HG02970 (cell line): ENCODE measurements at regions not wholly inside any gene's neighbourhood (a gene's known extent, or its start where the extent isn't known, plus 50 kb on each side); places are given as distances from the start of the nearest gene placed in this dataset.

Experiments used
- ATAC-seq: cut with Tn5 transposase; IDR thresholded peaks from one replicate; pipeline ENCODE4 v1.9.1; 2021; ENCODE audit warnings: mild to moderate bottlenecking, moderate library complexity, moderate number of reproducible peaks; ENCODE audit not compliant: unreplicated experiment, low FRiP score

DNA sequence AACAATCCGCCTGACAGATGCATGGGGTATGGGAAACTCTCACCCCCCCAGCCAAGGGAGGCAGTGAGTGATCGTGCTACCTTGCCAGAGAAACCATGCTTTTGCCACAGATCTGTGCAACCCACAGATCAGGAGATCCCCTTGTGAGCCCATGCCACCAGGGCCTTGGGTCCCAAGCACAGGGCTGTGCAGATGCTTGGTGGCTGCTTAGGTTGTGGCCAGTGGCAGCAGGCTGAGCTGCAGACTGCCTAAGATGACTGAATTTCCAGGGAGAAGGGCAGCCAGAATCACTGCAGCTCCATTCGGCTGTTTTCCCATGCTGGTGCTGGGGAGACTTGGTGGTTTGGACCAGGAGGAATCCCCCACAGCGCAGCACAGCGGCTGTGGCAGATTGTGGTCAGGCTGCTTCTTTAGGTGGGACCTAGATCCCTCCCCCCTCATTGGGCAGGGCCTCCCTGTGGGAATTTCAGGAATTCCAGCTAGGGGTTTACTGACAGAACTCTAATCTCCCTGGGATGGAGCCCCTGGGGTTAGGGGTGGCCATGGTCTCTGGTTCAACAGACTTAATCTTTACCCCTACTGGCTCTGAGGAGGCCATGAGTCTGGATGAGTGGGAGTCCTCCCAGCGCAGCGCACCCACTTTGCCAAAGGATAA lies 264.6 kb upstream of the DAAM1 start:
- ATAC-seq: no peak

DNA sequence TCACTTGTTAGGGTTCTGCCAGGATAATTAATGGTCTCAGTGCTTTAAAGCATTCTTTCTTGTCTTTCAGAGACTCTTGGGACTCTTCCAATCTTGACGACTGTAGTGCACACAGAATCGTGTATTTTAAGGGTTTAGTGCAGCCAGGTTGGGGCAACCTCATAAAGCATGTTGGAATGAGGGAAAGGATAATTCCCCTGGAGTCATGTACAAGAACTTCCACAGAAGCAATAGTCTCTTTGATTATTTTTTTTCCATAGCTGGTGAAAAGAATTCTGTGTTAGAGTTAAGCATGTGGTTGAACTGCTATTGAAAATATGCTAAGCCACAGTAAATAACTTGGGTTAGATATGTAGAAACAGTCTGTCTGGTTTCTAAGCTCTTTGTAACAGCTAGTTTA lies 246.8 kb upstream of the DAAM1 start:
- ATAC-seq: no peak

DNA sequence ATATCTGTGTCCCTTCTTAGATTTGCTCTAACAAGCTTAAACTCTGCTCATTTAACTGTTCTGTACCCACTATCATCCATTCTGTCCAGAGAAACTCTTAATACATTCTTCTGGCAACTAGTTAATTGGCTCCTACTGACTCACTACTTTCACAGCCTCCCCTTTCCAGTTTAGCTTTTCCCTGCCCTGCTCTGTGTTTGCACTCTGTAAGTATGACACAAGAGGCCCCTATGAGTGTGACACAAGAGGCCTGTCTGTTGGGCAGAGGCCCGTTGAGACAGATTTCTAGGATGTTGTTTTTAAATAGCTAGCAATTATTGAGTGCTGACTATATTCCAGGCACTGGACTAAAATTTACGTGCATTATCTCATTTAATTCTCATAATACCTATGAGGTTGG lies 246.0 kb upstream of the DAAM1 start:
- ATAC-seq: no peak

DNA sequence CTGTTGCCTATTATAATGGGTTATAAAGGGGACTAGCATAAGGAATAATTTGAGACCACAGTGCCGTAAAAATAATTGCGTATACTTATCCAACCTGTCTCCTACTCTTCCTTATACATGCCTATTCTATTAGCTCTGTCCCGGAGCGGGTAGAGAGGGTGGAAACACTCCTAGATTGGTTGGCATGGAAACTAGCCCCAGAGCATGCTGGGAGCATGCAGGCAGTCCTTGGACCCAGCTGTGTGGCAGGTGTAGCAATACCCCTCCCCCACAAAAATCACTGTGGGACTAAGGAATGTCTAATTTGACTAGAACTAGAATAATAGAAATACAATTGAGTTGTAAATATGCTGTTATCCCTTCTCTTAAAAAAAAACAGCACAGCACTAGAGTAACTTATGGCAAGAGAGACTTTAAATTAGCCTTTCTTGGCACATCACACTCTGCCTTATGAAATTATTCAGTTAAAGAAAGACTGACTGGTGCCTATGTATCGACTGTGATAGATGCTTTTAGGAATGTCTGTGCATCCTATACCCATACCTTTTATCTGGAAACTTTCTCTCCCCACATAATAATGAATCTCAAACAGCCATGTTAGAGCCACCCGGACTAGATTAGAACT lies 244.0 kb upstream of the DAAM1 start:
- ATAC-seq: no peak

DNA sequence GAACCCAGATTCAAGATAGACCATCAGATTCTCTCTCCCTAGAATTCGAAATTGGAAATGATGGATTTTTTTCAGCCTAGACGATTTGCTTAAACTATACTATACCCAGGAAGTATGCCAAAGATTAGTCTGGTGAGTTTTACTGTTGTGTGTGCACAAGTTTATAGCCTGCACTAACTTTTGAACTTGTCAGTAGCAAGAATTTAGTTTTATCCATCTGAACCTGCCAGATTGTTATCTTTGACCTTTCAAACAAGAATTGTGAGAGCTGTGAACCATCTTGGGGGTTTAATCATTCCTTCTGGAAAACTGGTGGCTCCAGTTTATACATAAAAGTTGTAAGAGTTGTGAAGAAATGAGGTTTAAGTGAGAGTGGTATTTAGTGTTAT lies 243.5 kb upstream of the DAAM1 start:
- ATAC-seq: no peak

DNA sequence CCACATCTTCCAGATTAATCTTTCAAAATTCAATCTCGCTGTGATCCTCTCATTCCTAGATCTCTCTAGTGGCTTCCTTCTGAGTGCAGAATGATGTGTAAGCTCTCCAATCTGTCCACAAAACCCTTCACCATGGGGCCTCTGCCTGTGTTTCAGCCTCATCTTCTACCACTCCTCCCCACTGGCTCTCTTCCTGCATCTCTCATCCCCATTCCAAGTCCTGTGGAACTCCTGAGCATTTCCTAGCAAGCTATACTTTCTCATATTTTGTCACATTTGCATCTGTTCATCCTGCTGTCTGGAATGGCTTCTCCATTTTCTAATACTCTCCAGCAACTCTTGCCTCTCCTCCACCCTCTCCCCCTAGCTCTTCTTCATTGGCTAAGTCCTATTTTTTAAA lies 242.0 kb upstream of the DAAM1 start:
- ATAC-seq: no peak

DNA sequence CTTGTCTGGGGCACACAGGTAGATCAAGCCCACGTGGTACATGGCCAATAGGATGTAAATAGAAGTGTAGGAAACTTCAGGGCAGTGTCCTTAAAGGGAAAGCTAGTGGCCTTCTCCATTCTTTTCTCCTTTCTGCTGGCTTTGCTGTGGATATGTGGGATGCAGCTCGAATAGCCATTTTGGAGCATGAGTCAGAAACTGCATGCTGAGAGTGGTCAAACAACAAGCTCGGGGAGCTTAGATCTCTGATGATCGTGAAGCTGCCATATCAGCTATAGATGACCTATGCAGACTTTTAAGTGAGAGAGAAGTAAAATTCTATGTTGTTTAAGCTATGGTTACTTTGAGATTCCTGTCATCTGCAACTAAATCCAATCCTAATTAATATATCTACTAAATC lies 241.3 kb upstream of the DAAM1 start:
- ATAC-seq: no peak

DNA sequence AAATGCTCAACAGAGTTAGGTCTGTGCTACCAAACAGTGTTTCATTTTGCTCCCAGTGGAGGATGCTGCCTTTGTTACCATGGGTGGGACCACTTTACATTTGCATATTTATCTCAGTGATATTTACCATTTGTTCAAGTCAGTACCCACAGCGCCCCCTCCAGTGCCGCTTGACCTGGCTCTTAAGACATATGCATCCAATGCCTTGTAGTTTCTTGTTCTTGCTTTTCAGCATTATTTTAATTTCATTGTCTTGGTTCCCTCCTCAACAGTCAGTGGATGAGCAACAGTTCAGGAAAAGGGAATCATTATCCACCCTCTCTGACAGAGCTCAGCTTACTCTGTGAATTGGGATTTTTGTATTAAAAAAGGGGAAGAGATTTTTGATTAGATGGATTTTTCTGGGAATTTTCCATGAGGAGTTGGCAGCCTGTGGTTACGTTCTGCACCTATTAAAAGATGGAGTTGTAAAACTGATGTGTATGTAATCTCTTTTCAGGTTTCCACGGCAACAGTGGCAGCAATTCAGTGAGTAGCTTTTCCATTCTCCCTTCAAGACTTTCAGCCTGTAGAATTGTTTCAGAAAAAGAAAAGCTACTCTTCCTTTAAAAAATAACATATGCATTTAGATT lies 240.5 kb upstream of the DAAM1 start:
- no peak for ATAC-seq

DNA sequence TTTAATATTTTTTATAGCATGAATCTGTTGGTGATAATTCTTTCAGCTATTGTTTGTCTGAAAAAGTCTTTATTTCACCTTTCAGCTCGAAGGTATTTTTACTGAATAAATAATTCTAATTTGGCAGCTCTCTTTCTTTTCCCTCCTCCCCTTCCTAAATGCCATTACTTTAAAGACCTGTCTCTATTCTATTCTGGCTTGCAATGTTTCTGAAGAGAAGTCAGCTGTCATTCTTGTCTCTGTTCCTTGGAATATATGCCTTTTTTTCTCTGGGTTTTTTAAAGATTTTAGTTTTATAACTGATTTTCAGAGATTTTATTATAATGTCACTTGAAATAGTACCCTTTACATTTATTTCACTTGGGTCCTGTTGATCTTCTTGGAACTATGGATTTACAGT lies 237.9 kb upstream of the DAAM1 start:
- no peak for ATAC-seq

DNA sequence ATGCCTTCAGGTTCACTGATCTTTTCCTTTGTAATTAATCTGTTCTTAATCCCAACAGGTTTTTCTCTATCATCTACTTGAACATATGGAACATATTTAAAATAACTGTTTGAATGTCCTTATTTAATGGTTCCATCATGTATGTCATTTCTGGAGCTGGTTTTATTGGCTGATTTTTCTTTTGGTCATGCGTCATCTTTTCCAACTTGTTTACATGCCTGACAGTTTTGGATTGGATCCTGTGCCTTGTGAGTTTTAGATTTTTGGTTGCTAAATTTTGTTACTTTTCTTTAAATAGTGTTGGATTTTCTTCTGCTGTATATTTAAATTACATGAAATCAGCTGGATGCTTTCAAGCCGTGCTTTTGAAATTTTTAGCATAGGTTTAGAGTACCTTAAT lies 237.3 kb upstream of the DAAM1 start:
- ATAC-seq: no peak

DNA sequence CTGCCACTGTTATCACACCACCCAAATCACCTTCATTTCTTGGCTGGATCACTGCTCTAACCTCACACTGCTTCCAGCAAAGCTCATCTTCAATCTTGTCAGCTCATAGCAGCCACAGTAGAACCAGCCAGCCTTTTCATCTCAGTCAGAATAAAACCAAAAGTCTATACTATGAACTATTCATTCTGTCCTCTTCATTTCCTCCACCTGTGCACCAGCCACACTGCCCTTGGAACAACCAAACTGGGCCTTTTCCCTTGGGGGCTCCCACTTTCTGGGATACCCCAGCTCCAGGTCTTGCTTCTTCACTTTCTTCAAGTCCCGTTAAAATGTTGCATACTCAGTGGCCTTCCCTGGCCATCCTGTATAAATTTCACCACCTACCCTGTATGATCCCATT lies 234.4 kb upstream of the DAAM1 start:
- ATAC-seq: no peak

DNA sequence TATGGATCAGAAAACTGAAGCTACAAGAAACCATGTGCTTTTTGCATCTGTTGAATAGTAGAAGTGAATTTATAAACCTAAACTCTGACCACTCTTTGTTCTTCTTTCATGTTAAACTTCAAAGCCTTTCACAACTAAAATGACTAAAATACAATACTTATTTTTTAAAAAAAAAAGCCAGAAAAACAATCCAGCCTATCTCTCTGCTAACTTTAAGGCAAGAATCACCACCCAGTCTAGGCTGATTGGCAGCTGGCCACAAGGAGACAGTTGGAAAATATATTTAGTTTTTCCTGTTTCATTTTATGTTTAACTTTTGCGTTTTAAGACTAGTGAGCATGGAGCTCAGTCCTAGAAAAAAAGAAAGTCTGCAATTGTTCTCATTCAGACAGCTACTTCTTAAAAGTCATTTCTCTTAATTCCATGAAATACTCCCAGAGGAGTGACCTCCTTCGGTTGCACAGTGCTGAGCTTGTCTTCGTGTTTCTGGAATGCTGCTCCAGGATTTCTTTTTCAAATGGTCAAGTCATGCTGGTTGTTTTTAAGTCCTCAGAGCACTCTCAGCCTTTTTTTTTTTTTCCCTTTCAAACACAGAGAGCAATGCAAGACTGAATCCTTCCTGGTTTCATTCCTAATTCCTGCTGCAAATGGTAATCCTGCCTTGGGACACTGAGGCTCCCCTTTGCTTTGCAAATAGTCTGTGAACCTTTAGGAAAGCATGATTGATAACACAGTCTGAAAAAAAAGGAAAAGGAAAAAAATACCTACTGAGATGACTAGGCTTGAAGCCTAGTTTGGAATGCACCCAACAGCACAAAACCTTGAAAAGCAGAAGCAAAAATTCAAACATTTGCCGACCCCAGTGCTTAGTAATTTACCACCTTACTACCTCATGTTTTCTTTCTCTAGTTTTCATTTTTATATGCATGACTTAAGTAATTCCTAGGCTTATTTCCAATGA lies 233.3 kb upstream of the DAAM1 start:
- ATAC-seq: no peak

DNA sequence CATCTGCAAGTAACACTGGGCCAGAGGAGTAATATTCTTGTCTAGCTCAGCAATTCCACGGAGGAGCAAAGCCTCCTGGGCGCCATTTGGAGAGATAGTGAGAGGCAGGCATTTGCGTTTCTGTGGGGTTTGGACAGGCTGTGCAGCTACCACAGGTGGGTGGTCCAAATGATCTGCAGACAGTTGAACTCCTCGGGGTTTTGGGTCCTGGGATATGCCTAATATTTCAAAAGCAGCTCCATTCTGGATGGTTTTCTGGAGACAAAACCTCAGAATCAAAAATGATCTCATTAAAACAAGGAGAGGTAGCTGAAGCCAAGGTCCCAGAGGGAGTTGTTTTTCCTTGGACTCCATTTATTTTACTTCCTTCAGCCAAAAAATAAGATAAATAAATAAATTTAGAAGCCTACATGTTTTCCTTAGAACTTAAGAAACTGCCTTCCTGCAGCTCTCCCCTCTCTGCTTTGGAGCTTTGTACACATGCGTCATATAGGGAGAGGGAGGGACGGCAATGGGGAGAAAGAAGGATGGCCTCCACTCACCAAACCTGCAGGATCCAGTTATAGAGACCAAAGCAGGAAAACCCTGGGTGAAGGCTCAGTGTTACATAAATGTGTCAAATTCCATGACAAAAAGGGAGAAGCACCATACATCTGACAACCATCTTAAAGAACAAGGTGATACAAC lies 227.3 kb upstream of the DAAM1 start:
- no peak for ATAC-seq

DNA sequence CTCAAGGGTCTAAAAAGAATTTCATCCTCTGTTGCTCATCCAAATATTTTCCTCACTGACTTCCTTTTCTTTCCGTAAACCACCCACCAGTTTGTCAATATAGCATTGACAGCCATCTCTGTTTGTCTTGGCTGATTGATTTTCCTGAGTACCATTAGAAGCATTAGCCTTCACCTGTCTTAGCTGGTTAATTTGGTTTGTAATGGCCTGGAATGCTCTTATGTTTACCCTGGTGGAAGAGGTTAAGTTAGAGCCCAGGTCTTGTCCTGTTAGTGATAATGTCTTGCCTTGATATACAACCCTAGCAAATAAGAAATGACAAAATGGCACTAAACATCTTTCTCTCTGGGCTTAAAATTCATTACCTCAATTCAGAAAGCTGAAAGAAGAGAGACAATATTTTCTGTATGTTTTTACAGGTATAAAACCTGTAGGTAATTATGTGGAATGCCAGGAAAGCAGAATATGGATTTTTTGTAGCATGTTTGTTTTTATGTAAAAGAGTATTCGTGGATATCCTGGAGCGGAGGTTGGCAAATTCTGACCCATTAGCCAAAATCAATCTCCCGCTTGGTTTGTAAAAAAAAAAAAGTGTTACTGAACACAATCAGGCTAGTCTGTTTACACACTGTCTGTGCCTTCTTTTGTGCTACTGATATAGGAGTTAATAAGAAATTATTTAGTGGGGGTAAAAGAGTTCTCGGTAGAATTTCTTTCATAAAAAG lies 224.4 kb upstream of the DAAM1 start:
- ATAC-seq: no peak

DNA sequence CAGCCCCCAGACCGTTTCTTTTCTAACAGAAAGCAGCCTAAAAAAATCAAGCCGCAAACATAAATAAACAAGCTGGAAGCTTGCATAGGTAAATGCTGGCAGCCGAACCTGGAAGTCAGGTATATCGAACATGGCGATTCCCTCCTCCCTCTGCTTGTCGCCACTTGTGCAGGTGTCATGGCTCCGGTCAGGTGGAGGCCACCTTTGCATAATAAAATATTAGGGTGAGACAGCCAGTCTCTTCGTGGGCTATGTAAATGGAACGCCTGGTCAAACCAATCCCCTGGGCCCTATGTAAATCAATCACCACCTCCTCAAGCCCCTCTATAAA lies 223.9 kb upstream of the DAAM1 start:
- ATAC-seq: no peak

DNA sequence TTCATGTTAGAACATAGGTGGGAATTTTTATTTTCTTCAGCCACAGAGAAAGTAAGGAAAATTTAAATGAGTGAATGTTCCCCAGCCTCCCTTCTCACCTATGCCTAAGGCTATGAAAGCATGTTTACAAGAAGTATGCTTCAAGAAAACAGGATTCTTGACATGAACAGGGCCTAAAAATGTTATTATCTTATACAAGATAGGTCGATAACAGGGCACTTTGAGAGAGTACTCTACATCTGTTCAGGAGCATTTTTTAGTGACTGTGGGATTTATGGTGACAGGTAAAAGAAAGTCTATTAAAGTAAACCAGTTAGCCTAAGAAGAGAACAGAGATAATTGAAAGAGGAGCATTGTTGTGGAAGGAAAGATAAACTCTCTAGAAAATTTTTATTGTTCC lies 222.9 kb upstream of the DAAM1 start:
- ATAC-seq: no peak

DNA sequence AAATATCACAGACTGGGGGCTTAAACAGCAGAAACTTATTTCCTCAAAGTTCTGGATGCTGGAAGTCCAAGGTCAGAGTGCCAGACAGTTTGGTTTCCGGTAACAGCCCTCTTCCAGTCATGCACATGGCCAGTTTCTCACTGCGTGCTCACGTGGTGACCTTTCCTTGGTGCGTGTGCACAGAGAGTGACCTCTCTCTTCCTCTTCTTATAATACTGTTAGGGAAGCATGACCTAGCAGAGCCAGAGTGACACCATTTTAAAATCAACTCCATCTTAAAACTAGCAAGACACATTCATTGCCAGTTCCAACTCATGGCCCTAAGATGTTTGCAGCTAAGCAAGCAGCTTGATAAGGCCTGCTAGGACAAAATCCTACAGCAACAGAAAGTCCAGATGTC lies 221.5 kb upstream of the DAAM1 start:
- ATAC-seq: no peak

DNA sequence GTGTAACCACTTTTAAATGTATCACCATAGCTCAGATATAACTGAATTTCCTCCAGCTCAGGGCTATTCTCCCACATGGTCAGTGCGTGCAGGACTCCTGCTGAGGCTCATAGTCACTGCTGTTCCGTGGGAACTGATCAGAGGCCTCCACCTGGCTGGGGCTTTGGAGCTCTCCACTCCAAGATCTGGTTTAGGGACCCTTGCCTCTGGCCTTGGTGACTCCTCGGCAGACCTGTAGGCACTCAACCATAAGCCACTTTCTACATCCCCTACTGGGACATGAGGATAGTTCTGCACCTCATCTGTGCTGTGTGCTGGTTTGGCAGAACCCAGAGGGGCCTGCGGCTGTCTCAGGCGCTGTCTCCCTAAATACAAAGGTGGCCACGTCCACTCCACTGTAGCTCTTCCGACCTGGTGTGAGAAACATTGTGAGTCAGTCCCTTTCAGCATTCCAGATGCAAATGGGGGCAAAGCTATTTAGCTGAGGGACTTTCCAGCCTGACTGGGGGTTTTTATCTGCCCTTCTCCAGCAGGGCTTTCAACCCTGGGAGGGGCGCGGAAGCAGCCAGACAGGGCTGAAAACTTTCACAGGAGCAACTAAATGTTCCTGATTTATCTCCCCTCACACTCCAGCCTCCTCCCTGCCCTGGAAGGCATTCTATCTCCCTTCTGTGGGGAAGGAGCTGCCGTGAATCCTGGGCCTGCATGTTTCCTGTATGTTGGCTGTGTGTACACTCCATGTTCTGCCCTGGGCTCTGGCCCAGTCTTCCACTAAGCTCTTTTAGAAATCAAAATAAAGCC lies 218.3 kb upstream of the DAAM1 start:
- ATAC-seq: no peak
